Eye (tissue), 1 donor: ENCODE measurements at regions not wholly inside any gene's neighbourhood (a gene's known extent, or its start where the extent isn't known, plus 50 kb on each side); places are given as distances from the start of the nearest gene placed in this dataset.
A peak's percentile ranks its signal among the peaks of the same experiment; 100 is the strongest.
"Not testable (repeated sequence)": the region's sequence is repeated elsewhere in the genome, so short reads cannot be mapped to it uniquely, and the experiment has no call there.

ENCODE experiments used
- DNase-seq: peaks from one replicate; pipeline ENCODE4 v3.0.0-alpha.2; 2015

DNA sequence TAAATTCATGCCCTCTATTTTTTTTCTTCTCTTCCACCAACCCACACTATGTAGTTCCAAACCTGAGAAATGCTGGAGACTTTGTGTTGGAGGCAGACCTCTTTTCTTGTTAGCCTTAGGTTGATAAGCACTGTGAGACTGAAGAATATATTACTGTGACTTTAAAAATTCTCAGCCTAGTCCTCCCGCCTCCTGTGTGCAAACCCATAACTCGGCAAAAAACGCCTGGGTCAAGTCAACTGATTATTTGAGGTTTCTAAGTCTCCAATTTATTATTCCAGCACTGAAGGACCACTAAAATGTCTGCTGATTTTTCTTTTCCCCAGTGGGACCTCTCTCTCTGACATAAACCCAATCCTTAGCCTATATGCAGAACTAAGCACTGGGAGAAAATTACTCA, 1946.0 kb upstream of the RAG2 start:
- DNase-seq = no peak

- DNase-seq = no peak
Observed at GRCh38 chr11:38543311-38543710, 1945.3 kb upstream of the RAG2 start.

DNA sequence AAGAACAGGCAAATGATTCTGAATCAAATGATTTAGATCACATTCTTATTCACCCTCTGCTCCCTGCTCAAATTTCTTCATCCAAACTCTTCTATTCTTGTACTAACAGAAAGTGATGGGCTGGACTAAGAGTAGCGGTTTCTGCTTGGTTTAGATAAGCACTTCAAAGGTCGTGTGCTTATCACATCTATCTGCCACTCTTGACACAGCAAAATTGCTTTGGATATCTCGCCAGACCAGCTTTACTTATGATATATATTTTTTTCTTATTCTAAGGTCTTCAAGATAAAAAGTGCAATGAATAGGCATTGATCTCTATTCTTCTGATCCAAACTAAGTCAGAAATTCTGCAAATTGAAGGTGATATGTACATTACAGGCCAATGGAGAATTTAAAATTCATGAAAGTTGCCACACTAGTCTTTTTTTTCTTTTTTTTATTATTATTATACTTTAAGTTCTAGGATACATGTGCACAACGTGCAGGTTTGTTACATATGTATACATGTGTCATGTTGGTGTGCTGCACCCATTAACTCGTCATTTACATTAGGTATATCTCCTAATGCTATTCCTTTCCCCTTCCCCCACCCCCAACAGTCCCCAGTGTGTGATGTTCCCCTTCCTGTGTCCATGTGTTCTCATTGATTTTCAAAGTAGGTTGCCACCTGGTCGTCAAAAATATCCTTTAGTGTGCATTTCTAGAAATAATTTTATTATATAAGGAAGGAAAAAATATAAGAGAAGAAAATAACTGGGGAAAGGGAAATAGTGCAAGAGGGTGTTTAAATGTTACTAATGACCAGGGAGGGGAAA, 1941.0 kb upstream of the RAG2 start:
- DNase-seq = no peak

GRCh38 chr11:38530226-38530625, 1932.2 kb upstream of the RAG2 start:
- no peak for DNase-seq

- no peak for DNase-seq
Observed at GRCh38 chr11:38524945-38525344, 1926.9 kb upstream of the RAG2 start.

DNA sequence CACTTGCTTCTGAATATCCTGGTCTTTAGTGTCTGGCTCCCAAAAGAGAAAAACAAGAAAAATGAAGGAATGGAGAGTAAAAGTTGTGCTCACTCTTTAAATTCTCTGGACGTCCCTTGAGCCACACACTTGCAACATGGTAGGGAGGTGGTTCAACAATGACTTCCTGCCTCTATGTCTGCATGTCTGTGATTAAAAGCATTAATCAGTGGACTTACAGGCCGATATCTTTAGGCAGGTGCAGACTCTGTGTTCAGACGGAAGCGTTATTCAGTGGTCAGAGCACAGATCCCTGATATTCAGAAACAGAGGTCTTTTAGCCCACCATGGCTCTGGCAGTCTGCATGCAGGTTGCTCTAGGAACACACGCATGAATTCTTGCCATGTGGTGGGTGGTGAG, 1920.0 kb upstream of the RAG2 start:
- no peak for DNase-seq

DNA sequence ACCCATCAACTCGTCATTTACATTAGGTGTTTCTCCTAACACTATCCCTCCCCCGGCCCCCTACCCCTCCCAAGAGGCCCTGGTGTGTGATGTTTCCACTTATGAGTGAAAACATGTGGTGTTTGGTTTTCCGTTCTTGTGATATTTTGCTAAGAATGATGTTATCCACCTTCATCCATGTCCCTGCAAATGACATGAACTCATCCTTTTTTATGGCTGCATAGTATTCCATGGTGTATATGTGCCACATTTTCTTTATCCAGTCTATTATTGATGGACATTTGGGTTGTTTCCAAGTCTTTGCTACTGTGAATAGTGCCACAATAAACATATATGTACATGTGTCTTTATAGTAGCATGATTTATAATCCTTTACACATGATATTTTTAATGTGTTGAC, 1914.8 kb upstream of the RAG2 start:
- DNase-seq = not testable (repeated sequence)

DNA sequence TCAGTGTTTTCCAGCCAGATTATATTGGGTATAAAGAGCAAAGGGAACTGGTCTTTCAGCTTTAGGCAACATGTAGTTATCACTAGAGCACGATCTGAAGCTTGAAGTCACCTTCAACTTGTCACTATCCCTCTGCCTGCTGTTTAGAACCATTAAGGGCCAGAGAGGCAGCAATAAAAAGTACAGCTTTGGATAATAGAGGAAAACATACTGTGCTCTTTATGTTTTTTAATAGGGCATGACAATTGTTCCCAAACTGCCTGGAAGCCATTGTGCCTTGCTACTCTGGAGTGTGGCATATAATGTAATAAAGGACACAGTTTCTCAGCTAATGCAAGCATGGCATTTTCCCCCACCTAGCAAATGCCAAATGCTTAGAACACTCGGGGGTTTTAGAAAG, 1912.0 kb upstream of the RAG2 start:
- DNase-seq = peak; percentile 18

DNA sequence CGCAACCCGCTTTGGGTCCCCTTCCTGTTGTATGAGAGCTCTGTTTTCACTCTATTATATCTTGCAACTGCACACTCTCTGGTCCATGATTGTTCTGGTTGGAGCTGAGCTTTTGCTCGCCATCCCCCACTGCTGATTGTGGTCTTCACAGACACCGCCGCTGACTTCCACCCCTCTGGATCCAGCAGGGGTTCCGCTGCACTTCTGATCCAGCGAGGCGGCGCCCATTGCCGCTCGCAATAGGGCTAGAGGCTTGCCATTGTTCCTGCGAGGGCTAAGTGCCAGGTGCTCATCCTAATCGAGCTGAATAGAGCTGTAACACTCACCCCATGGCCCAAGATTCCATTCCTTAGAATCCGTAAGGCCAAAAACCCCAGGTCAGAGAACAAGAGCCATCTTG, 1905.8 kb upstream of the RAG2 start:
- no peak for DNase-seq

DNA sequence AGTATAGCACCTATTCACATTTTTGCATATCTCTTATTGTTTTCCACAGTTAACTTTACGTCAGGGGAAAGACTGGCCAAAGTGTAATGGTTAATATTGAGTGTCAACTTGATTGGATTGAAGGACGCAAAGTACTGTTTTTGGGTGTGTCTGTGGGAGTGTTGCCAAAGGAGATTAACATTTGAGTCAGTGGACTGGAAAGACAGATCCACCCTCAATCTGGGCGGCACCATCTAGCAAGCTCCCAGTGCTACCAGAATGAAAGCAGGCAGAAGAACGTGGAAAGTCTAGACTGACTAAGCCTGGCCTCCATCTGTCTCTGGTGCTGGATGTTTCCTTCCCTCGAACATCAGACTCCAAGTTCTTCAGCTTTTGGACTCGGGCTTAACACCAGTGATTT, 1900.7 kb upstream of the RAG2 start:
- no peak for DNase-seq

DNA sequence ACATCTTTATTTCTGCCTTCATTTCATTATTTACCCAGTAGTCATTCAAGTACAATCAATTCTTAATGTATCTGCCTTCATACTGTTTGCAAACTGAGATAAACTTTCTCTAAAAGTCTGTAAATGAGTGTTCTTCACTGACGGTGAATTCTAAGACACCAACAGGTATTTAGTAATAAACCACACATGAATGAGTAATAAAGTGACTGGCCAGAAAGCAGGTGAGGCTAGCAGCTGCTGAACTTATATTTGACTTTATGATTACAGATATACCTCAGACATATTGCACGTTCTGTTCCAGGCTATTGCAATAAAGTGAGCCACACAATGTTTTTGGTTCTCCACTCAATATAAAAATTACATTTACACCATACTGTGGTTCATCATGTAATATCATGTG, 1894.0 kb upstream of the RAG2 start:
- DNase-seq = no peak

DNA sequence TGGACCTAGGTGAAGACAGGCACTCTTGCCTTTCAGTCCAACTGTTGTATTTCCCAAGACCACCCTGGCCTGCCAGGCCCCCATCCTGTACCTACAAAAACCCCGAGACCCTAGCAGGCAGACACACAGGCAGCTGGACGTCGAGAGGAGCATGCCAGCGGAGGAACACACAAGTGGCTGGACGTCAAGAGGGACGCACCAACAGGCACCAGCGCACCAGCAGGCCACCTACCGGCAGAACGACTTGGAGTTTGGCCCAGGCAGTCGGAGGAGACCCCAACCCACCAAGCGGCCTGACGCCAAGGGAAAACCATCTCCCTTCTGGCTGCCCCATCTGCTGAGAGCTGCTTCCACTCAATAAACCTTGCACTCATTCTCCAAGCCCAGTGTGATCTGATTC, 1883.4 kb upstream of the RAG2 start:
- no peak for DNase-seq

GRCh38 chr11:38476808-38477575, 1879.0 kb upstream of the RAG2 start:
- DNase-seq = no peak

DNA sequence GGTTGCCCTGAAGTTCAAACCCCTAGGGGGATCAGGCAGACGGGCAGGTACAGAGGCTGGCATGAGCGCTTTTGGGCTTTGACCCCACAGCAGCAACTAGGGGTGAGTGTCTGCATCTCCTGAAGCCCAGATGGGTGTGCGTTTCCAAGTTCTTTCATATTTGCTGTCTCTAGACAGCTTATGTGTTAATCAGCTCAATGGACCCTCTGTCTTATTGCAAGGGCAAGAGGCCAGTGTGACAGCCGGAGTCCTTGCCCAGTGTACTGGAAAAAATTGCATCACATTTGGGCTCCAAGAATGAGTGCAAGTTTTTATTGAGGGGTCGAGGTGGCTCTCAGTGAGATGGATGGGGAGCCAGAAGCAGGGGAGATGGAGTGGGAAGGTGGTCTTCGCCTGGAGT, 1863.7 kb upstream of the RAG2 start:
- DNase-seq = no peak

DNA sequence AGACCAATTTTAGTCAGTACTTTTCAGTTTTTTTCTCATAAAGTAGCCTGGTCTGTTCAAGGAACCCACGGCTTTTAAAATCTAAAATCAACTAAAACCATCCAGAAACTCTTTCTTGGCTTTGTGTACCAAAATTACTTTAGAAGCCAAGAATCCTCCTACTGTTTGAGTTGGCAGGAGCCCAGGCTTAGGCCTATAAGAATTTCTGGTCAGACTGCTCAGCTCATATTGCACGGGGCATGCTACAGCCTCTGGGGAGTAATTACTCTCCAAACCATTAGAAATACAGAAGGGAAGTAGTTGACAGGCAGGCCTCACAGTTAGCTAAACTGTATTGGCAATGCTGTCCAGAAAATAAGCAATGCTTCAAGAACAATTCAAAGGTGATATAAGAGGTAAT, 1862.9 kb upstream of the RAG2 start:
- peak; percentile 68 for DNase-seq

GRCh38 chr11:38460429-38460828, 1862.4 kb upstream of the RAG2 start:
- DNase-seq = no peak

GRCh38 chr11:38456371-38456770, 1858.3 kb upstream of the RAG2 start:
- no peak for DNase-seq

GRCh38 chr11:38448284-38448683, 1850.2 kb upstream of the RAG2 start:
- no peak for DNase-seq

GRCh38 chr11:38446336-38446735, 1848.3 kb upstream of the RAG2 start:
- no peak for DNase-seq

- DNase-seq = no peak
Observed at GRCh38 chr11:38438091-38438490, 1840.1 kb upstream of the RAG2 start.

- DNase-seq = no peak
Observed at GRCh38 chr11:38425578-38425977, 1827.5 kb upstream of the RAG2 start.

- DNase-seq = no peak
Observed at GRCh38 chr11:38423042-38423441, 1825.0 kb upstream of the RAG2 start.

DNA sequence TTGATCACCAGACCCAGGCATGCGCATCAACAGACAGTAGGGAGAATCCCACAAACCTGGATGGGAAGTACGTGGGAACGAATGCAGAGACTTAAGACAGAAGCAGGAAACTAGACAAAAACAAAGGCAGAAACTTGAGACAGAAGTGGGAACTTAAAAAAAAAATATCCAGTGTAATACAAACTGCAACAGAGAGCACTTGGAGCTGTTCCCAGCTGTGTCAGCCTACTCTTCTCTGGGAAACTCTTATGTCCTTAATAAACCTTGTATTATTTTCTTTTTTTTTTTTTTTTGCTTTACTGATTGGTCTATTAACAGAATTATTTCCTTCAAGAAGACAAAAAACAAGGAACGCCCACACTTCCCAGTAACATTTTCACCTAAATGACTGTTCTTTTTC, 1818.1 kb upstream of the RAG2 start:
- peak; percentile 7 for DNase-seq

GRCh38 chr11:38411149-38411548, 1813.1 kb upstream of the RAG2 start:
- no peak for DNase-seq

DNA sequence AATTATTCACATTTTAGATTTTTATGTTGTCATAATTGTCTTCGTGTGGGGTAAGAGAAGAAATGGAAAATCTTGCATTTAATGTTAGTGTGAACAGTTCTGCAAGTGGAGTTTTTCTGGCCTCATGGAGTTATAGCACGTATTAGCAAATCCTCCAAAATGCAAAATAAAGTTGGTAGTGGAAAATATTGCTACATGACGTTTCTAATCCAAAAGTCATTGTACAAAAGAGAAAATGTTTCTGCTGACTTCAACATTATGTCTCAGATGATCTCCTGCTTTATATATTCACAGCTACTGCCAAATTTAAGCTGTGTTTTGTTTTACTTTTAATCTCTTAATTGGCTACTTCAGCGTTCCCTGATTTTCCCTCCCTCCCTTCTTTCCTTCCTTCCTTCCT, 1804.0 kb upstream of the RAG2 start:
- DNase-seq = no peak
